Panc1 (cell line): ENCODE measurements at regions not wholly inside any gene's neighbourhood (a gene's known extent, or its start where the extent isn't known, plus 50 kb on each side); places are given as distances from the start of the nearest gene placed in this dataset.

Experiments used
- ATAC-seq: fragments of 200-7000 bp; cut with Tn5 transposase; 2 replicates; pipeline ENCODE4 v1.9.1; 2020; ENCODE audit warnings: mild to moderate bottlenecking, moderate library complexity
- BruUV-seq: library from RNA; stranded (reverse); fragments of 400-500 nt; replicated peaks from 2 replicates; lab custom pipeline; 2021; lab: Mats Ljungman, UMichigan
- CTCF ChIA-PET: fragments of 300-600 bp; sonication (Branson Sonifier 250); formaldehyde crosslinking; loops from one replicate; lab custom pipeline; 2022; ENCODE audit warnings: antibody characterized with exemption; lab: Charles Lee
- POLR2A ChIA-PET: fragments of 300-600 bp; sonication (Branson Sonifier 250); formaldehyde crosslinking; loops from one replicate; lab custom pipeline; 2022; ENCODE audit warnings: antibody characterized with exemption; lab: Charles Lee
- DNase-seq: peaks from one replicate; pipeline ENCODE4 v3.0.0-alpha.2; 2010; ENCODE audit warnings: low read depth, low spot score
- H3K27ac ChIP-seq: 2 replicates; pipeline ENCODE4 v1.5.1; 2011; ENCODE audit warnings: mild to moderate bottlenecking, low read length, inconsistent platforms
- H3K27me3 ChIP-seq: fragments of 200-500 bp; sonication (Bioruptor generic); 2 replicates; pipeline ENCODE4 v1.6.0; 2014; ENCODE audit warnings: low read length, inconsistent platforms; ENCODE audit not compliant: control insufficient read depth, insufficient read depth
- H3K36me3 ChIP-seq: fragments of 200-500 bp; sonication (Bioruptor generic); 2 replicates; pipeline ENCODE4 v1.5.1; 2014; ENCODE audit warnings: inconsistent platforms, mild to moderate bottlenecking, low read length, moderate library complexity; ENCODE audit not compliant: control insufficient read depth, insufficient read depth
- H3K4me1 ChIP-seq: 2 replicates; pipeline ENCODE4 v1.5.1; 2011; ENCODE audit warnings: inconsistent platforms, mild to moderate bottlenecking, low read length, moderate library complexity; ENCODE audit not compliant: control insufficient read depth, insufficient read depth
- H3K4me3 ChIP-seq, 2 experiments: 2 replicates each; pipeline ENCODE4 v1.5.1; 2011 to 2012; ENCODE audit warnings: low read depth in 2 of 2, low read length in 2 of 2, mild to moderate bottlenecking in 2 of 2, inconsistent platforms in 1 of 2, moderate library complexity in 1 of 2
- H3K9me3 ChIP-seq: fragments of 200-500 bp; sonication (Bioruptor generic); 2 replicates; pipeline ENCODE4 v1.5.1; 2014; ENCODE audit warnings: low read depth, mild to moderate bottlenecking, inconsistent platforms, low read length, moderate library complexity; ENCODE audit not compliant: control insufficient read depth, insufficient read depth
- CTCF ChIP-seq: fragments of 450-650 bp; IDR thresholded peaks from 2 replicates; pipeline ENCODE4 v1.5.1; 2017; ENCODE audit warnings: mild to moderate bottlenecking
- POLR2AphosphoS5 ChIP-seq: IDR thresholded peaks from 2 replicates; pipeline ENCODE4 v1.6.1; 2012; ENCODE audit warnings: mild to moderate bottlenecking, low read depth, low read length, moderate library complexity
- SIN3A ChIP-seq: IDR thresholded peaks from 2 replicates; pipeline ENCODE4 v1.6.1; 2012; ENCODE audit warnings: low read depth, mild to moderate bottlenecking, low read length, moderate library complexity, borderline replicate concordance; ENCODE audit not compliant: insufficient read depth
- TCF7L2 ChIP-seq: IDR thresholded peaks from 2 replicates; pipeline ENCODE4 v1.6.1; 2011; ENCODE audit warnings: mild to moderate bottlenecking, low read depth, low read length, inconsistent platforms
- in situ Hi-C: cut with HindIII; loops from 2 replicates; pipeline ENCODE4 v1.10.0; 2016; ENCODE audit warnings: low sequenced_read_pairs, low pct_unique_long_range_greater_than_20kb
- intact Hi-C: fragments of 100-400 bp; cut with micrococcal nuclease; formaldehyde crosslinking; loops from one replicate; pipeline ENCODE4 v1.10.0; 2022; ENCODE audit not compliant: unreplicated experiment
- TF ChIP-seq, protein P1 (sequence below), 2 experiments: IDR thresholded peaks; 2 replicates each; pipeline ENCODE4 v1.6.1; 2011 to 2012; ENCODE audit warnings: low read depth in 2 of 2, control low read depth in 1 of 2, low read length in 1 of 2, mild to moderate bottlenecking in 1 of 2, moderate library complexity in 1 of 2; ENCODE audit not compliant: insufficient read depth in 1 of 2

- no TSS peak for BruUV-seq
- Histone ChIP-seq H3K9me3 (no peaks in the 10 kb centered on the region), H3K4me1 (no peaks in the 10 kb centered on the region), H3K4me3 (no peak overlapping the region), H3K27me3 (no peaks in the 10 kb centered on the region), H3K27ac (no peak overlapping the region), H3K36me3 (no peaks in the 10 kb centered on the region)
- no peak for DNase-seq
- no peak for ATAC-seq
- intact Hi-C loops: no loop called here
- in situ Hi-C loops: no loop called here
- ChIA-PET CTCF (no interaction called here), POLR2A (no interaction called here)
- TF ChIP-seq TCF7L2 (no peak), CTCF (no peak), SIN3A (no peak), POLR2AphosphoS5 (no peak)
- TF ChIP-seq, protein P1, sequence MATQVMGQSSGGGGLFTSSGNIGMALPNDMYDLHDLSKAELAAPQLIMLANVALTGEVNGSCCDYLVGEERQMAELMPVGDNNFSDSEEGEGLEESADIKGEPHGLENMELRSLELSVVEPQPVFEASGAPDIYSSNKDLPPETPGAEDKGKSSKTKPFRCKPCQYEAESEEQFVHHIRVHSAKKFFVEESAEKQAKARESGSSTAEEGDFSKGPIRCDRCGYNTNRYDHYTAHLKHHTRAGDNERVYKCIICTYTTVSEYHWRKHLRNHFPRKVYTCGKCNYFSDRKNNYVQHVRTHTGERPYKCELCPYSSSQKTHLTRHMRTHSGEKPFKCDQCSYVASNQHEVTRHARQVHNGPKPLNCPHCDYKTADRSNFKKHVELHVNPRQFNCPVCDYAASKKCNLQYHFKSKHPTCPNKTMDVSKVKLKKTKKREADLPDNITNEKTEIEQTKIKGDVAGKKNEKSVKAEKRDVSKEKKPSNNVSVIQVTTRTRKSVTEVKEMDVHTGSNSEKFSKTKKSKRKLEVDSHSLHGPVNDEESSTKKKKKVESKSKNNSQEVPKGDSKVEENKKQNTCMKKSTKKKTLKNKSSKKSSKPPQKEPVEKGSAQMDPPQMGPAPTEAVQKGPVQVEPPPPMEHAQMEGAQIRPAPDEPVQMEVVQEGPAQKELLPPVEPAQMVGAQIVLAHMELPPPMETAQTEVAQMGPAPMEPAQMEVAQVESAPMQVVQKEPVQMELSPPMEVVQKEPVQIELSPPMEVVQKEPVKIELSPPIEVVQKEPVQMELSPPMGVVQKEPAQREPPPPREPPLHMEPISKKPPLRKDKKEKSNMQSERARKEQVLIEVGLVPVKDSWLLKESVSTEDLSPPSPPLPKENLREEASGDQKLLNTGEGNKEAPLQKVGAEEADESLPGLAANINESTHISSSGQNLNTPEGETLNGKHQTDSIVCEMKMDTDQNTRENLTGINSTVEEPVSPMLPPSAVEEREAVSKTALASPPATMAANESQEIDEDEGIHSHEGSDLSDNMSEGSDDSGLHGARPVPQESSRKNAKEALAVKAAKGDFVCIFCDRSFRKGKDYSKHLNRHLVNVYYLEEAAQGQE (IDR thresholded peaks at IDR 0.05; ENCODE audit: insufficient read depth in 1 of 2, low read depth in 2 of 2, low read length in 1 of 2): no peak
Observed at GRCh38 chr2:222127660-222128059, 171.1 kb downstream of the PAX3 start.

GRCh38 chr2:222120933-222121332, 177.9 kb downstream of the PAX3 start:
- DNase-seq: no peak
- no peaks in the 10 kb centered on the region for H3K9me3 ChIP-seq
- H3K4me3 ChIP-seq: no peak overlapping the region
- no TSS peak for BruUV-seq
- no peaks in the 10 kb centered on the region for H3K36me3 ChIP-seq
- intact Hi-C loops (no loop called here), in situ Hi-C loops (no loop called here)
- H3K4me1 ChIP-seq: no peaks in the 10 kb centered on the region
- ChIA-PET CTCF (no interaction called here), POLR2A (no interaction called here)
- TF ChIP-seq POLR2AphosphoS5: no peak
- TF ChIP-seq CTCF: no peak
- no peak for TF ChIP-seq SIN3A
- TF ChIP-seq, protein P1 (IDR thresholded peaks at IDR 0.05; ENCODE audit: insufficient read depth in 1 of 2, low read depth in 2 of 2, low read length in 1 of 2): no peak
- no peak for TF ChIP-seq TCF7L2
- ATAC-seq: no peak
- H3K27ac ChIP-seq: no peak overlapping the region
- H3K27me3 ChIP-seq: no peaks in the 10 kb centered on the region
